GM13976 (cell line): ENCODE measurements at regions not wholly inside any gene's neighbourhood (a gene's known extent, or its start where the extent isn't known, plus 50 kb on each side); places are given as distances from the start of the nearest gene placed in this dataset.

Experiments used
- DNase-seq: peaks from one replicate; pipeline ENCODE4 v3.0.0; 2012; ENCODE audit warnings: low spot score
- in situ Hi-C: fragments of 300-500 bp; cut with MboI; formaldehyde crosslinking; loops from one replicate; pipeline ENCODE4 v1.12.0; 2022; ENCODE audit warnings: low sequenced_read_pairs, mixed read lengths, inconsistent platforms; ENCODE audit not compliant: unreplicated experiment
- TF ChIP-seq, protein P1 (sequence below): IDR thresholded peaks from 2 replicates; pipeline ENCODE4 v1.5.1; 2012; ENCODE audit warnings: borderline replicate concordance, mild to moderate bottlenecking; ENCODE audit not compliant: insufficient read depth; ENCODE audit errors: extremely low read depth, missing control alignments, control extremely low read depth

DNA sequence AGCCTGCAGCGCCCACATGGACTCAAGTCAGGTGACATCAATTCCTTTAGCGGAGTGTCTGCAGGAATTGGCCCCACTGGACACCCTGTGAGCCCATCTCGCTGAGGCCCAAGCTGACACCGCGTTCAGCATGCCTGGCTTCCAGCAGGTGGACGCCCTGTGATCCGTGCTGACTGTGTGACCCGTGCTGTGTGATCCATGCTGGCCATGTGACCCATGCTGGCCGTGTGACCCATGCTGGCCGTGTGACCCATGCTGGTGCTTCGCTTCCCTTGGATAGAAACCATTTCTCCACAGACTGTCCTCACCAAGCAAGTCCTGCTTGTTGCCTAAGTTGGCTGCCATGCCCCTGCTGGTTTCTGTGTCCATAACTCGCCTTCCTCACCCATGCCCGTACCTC lies 392.1 kb downstream of the BRD1 start:
- in situ Hi-C loops = no loop called here
- DNase-seq = no peak
- TF ChIP-seq, protein P1, sequence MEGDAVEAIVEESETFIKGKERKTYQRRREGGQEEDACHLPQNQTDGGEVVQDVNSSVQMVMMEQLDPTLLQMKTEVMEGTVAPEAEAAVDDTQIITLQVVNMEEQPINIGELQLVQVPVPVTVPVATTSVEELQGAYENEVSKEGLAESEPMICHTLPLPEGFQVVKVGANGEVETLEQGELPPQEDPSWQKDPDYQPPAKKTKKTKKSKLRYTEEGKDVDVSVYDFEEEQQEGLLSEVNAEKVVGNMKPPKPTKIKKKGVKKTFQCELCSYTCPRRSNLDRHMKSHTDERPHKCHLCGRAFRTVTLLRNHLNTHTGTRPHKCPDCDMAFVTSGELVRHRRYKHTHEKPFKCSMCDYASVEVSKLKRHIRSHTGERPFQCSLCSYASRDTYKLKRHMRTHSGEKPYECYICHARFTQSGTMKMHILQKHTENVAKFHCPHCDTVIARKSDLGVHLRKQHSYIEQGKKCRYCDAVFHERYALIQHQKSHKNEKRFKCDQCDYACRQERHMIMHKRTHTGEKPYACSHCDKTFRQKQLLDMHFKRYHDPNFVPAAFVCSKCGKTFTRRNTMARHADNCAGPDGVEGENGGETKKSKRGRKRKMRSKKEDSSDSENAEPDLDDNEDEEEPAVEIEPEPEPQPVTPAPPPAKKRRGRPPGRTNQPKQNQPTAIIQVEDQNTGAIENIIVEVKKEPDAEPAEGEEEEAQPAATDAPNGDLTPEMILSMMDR = no peak

DNA sequence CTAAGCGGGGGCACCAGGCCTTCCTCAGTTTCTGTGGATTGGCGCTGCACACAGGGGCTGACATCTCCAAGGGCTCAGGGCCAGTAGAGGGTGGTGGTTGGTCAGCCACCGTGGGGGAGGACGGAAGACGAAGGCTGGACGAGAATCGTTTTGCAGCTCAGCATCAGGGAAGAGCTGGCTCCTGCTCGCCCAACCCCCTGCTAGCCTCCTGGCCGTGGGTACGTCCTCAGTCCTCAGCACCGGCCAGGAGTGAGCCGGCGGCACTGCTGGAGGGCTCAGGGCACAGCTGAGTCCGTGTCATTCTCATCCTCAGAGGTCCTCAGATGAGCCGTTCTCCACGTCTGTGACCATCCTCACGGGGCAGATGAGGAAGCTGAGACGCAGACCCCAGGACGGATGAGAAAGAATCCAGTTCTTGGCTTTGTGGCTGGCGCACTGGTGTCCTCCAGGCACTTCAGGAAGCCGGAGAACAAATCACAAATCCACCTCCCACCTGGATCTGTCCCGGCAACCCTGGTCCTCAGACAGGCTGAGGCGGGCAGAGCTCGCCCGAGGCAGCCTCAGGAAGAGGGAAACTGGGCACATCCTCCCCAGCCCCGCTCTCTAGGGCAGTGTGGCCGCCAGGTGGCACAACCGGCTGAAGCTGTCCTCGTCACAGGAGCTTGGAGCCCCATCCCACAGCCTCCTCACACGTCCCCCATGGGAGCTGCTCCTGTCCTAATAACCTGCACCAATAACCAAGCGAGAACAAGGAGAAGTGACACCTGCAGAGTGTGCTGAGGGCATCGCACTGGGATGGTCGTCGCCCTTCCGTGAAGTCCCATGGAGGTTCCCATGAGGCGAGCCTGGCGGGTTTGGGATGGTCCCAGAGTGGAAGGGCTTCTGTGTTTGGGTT lies 393.7 kb downstream of the BRD1 start:
- TF ChIP-seq, protein P1 = no peak
- no peak for DNase-seq
- in situ Hi-C loops = no loop called here

DNA sequence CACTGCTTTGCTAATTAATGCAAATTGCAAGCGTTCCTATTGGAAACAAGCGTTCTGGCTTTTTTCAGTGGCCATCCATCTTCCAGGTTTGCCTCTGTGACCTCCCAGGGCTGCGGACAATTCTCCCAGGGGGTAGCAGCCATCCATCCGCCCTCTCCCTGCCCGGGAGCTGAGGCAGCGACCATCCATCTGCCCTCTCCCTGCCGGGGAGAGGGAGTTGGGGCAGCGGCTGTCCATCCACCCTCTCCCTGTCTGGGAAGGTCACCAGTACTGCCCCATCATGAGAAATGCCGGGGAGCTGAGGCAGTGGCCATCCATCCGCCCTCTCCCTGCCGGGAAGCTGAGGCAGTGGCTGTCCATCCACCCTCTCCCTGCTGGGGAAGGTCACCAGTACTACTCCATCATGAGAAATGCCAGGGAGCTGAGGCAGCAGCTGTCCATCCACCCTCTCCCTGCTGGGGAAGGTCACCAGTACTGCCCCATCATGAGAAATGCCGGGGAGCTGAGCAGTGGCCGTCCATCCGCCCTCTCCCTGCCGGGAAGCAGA lies 394.7 kb downstream of the BRD1 start:
- TF ChIP-seq, protein P1 = no peak
- in situ Hi-C loops = no loop called here
- DNase-seq = no peak

DNA sequence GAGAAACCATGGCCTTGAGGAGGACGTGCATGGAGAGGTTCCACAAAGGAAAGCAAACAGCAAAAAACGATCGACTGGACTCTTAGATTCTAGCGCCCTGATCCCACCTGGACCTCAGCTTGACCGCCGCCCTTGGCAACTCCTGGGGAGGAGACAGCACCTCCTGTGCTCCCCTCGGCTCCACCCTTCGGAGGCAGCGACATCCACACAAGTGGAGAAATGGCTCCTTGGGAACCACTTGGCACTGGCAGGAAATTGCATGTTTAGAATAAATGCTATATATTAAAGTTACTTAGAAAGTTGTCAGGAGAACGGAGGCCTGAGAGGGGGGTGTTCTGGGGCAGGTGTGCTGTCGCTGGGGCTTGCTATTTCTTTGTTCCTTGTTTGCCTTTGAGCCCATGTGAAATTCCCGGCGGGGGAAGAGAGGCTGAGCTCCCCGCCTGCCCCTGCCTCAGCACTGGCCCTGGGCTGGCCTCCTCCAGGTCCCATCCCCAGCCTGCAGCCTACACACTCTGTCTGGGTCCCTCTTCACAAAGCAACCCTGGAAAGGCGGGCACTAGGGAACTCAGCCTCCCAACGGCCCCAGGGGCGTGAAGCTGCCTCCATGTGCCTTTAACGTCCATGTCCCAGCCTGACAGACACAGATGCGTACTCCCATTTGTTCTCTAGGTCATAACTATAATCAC lies 395.3 kb downstream of the BRD1 start:
- no peak for DNase-seq
- TF ChIP-seq, protein P1 = no peak
- in situ Hi-C loops = no loop called here

DNA sequence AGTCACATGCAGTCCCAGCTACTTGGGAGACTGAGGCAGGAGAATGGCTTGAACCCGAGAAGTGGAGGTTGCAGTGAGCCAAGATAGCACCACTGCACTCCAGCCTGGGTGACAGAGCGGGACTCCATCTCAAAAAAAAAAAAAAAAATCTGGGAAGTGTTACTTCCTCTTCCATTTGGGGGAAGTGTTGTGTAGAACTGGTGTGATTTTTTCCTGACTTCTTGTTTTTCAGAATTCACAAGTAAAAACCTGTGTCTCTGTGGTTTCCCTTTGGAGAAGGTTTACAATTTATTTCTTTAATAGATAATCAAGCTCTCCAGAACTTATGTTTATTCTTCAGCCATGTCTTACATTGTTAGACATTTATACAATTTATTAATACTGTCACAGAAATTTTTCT lies 396.1 kb downstream of the BRD1 start:
- TF ChIP-seq, protein P1 = no peak
- in situ Hi-C loops = no loop called here
- DNase-seq = no peak

DNA sequence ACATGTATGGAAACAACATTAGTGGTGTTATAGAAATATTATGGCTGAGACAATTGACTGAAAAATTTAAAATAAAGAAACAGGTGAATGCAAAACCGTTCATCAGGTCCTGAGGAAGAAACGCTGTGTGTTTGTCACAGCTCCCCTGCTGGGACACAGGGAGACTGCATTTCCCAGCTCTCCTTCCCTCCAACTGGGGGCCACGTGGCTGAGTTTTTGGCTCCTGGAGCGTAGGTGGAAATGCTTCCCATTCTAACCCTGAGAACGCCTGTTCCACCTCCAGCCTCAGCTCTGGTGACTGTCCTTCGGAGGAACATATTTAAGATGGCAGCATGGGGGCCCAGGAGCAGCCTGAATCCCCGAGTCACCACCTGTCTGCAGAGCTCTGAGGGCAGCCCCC lies 398.6 kb downstream of the BRD1 start:
- DNase-seq = no peak
- TF ChIP-seq, protein P1 = no peak
- in situ Hi-C loops = no loop called here
